RWPE2 (cell line): ENCODE measurements at regions not wholly inside any gene's neighbourhood (a gene's known extent, or its start where the extent isn't known, plus 50 kb on each side); places are given as distances from the start of the nearest gene placed in this dataset.

Experiments used
- ATAC-seq: fragments of 200-7000 bp; cut with Tn5 transposase; 3 replicates; pipeline ENCODE4 v1.9.1; 2021; ENCODE audit warnings: low read depth
- DNase-seq: peaks from one replicate; pipeline ENCODE4 v3.0.0-alpha.2; 2020; ENCODE audit warnings: low spot score
- H3K27ac ChIP-seq: fragments of 450-650 bp; 2 replicates; pipeline ENCODE4 v1.5.1; 2017; ENCODE audit warnings: mild to moderate bottlenecking; ENCODE audit not compliant: poor library complexity, severe bottlenecking
- H3K27me3 ChIP-seq: fragments of 250-450 bp; sonication (Bioruptor Pico); 2 replicates; pipeline ENCODE4 v1.5.1; 2021; ENCODE audit warnings: mild to moderate bottlenecking, moderate library complexity; ENCODE audit not compliant: insufficient read depth, poor library complexity, severe bottlenecking
- H3K36me3 ChIP-seq: fragments of 250-450 bp; sonication (Bioruptor Pico); 2 replicates; pipeline ENCODE4 v1.5.1; 2020; ENCODE audit warnings: low read depth, mild to moderate bottlenecking, moderate library complexity
- H3K4me1 ChIP-seq: fragments of 250-450 bp; sonication (Bioruptor Pico); 2 replicates; pipeline ENCODE4 v1.5.1; 2021; ENCODE audit warnings: mild to moderate bottlenecking, moderate library complexity; ENCODE audit not compliant: insufficient read depth, poor library complexity, severe bottlenecking
- H3K4me3 ChIP-seq: fragments of 250-450 bp; sonication (Bioruptor Pico); 2 replicates; pipeline ENCODE4 v1.5.1; 2021; ENCODE audit warnings: mild to moderate bottlenecking, moderate library complexity; ENCODE audit not compliant: severe bottlenecking
- H3K9me3 ChIP-seq: fragments of 250-450 bp; sonication (Bioruptor Pico); 2 replicates; pipeline ENCODE4 v1.5.1; 2021; ENCODE audit warnings: mild to moderate bottlenecking, moderate library complexity; ENCODE audit not compliant: severe bottlenecking
- TF ChIP-seq, protein P1 (sequence below): fragments of 450-650 bp; IDR thresholded peaks from one replicate; pipeline ENCODE4 v1.5.1; 2017; ENCODE audit warnings: mild to moderate bottlenecking, moderate library complexity; ENCODE audit not compliant: poor library complexity, severe bottlenecking

GRCh38 chr3:18233987-18234716 is 191.0 kb downstream of the SATB1 start:
- Histone ChIP-seq H3K4me1 (peaks cover 34% of the 10 kb centered on the region), H3K4me3 (no peak overlapping the region), H3K27ac (no peak overlapping the region), H3K9me3 (no peaks in the 10 kb centered on the region), H3K36me3 (no peaks in the 10 kb centered on the region), H3K27me3 (no peaks in the 10 kb centered on the region)
- TF ChIP-seq, protein P1, sequence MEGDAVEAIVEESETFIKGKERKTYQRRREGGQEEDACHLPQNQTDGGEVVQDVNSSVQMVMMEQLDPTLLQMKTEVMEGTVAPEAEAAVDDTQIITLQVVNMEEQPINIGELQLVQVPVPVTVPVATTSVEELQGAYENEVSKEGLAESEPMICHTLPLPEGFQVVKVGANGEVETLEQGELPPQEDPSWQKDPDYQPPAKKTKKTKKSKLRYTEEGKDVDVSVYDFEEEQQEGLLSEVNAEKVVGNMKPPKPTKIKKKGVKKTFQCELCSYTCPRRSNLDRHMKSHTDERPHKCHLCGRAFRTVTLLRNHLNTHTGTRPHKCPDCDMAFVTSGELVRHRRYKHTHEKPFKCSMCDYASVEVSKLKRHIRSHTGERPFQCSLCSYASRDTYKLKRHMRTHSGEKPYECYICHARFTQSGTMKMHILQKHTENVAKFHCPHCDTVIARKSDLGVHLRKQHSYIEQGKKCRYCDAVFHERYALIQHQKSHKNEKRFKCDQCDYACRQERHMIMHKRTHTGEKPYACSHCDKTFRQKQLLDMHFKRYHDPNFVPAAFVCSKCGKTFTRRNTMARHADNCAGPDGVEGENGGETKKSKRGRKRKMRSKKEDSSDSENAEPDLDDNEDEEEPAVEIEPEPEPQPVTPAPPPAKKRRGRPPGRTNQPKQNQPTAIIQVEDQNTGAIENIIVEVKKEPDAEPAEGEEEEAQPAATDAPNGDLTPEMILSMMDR = no peak
- ATAC-seq (no peak), DNase-seq (no peak)

- H3K9me3 ChIP-seq = no peaks in the 10 kb centered on the region
- no peak overlapping the region for H3K27ac ChIP-seq
- no peaks in the 10 kb centered on the region for H3K36me3 ChIP-seq
- H3K27me3 ChIP-seq = no peaks in the 10 kb centered on the region
- DNase-seq (no peak), ATAC-seq (peak; percentile 24; the same call in 1 of the 3 replicates)
- H3K4me1 ChIP-seq = peaks cover 16% of the 10 kb centered on the region
- TF ChIP-seq, protein P1 = no peak
- no peak overlapping the region for H3K4me3 ChIP-seq
Measured at GRCh38 chr3:18232317-18232716, 192.8 kb downstream of the SATB1 start.

DNA sequence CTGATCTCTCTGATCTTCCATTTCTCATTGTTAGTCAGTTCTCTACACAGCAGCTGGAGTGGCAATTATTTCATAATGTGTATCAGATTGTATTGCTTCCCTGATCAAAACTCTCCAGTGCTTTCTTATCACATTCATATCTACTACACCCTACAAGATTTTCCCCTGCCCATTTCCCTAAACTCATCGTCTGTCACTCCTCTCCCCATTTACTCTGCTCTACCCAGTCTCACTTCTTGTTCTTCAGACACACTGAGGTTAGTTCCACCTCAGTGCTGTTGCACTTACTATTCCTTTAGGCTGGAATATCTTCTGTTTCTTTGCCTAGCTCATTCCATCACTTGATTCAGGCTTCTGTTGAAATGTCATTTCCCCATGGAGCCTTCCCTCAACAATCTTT is 197.1 kb downstream of the SATB1 start:
- Histone ChIP-seq H3K27me3 (no peaks in the 10 kb centered on the region), H3K27ac (no peak overlapping the region), H3K36me3 (no peaks in the 10 kb centered on the region), H3K4me1 (no peaks in the 10 kb centered on the region), H3K9me3 (no peaks in the 10 kb centered on the region), H3K4me3 (no peak overlapping the region)
- DNase-seq = no peak
- no peak for ATAC-seq
- TF ChIP-seq, protein P1 = no peak

DNA sequence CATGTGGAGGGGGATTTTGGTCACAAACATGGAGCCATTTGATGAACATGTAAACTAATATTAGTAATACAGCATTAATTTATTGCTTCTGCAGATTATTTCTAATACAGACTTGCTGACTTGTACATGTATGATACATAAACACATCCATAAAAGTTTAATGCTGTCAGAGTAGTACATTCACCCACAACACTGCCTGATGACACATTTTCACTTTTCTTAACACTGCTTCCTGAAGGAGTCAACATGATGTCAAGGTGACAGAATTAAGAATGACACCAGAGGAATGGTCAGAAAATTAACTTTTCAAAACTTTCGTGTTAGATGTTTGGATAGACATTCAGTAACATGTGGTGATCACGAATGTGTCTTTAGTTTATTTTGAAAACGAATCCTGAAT is 199.4 kb downstream of the SATB1 start:
- Histone ChIP-seq H3K4me3 (no peak overlapping the region), H3K27ac (no peak overlapping the region), H3K36me3 (no peaks in the 10 kb centered on the region), H3K9me3 (no peaks in the 10 kb centered on the region), H3K4me1 (no peaks in the 10 kb centered on the region), H3K27me3 (no peaks in the 10 kb centered on the region)
- DNase-seq (no peak), ATAC-seq (no peak)
- TF ChIP-seq, protein P1 = no peak

DNA sequence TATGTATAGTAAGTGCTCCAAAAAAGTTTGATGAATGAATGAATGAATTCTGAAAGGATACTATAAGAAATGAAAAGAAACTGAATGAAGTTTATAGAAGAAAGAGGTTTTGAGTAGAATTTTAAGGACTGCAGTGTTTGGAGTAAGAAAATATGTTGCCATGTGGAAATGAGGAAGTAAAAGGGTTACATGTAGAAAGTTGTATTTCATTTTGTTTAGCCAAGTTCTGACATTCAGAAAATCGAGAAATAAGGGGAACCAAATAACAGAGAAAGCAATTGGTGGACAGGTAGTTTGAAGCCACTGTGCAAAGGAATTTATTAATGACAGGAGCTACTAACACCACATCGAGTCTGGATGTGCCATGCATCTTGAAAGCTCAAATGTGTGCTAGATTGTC is 200.7 kb downstream of the SATB1 start:
- DNase-seq = no peak
- ATAC-seq = no peak
- no peaks in the 10 kb centered on the region for H3K9me3 ChIP-seq
- H3K4me1 ChIP-seq = no peaks in the 10 kb centered on the region
- no peak overlapping the region for H3K27ac ChIP-seq
- no peaks in the 10 kb centered on the region for H3K27me3 ChIP-seq
- no peak overlapping the region for H3K4me3 ChIP-seq
- no peaks in the 10 kb centered on the region for H3K36me3 ChIP-seq
- TF ChIP-seq, protein P1 = no peak
